ENCODE measurements at regions not wholly inside any gene's neighbourhood (a gene's known extent, or its start where the extent isn't known, plus 50 kb on each side); places are given as distances from the start of the nearest gene placed in this dataset.

GRCh38 chr7:49703881-49704280 is 69.6 kb upstream of the VWC2 start:
- TF ChIP-seq, protein P1, sequence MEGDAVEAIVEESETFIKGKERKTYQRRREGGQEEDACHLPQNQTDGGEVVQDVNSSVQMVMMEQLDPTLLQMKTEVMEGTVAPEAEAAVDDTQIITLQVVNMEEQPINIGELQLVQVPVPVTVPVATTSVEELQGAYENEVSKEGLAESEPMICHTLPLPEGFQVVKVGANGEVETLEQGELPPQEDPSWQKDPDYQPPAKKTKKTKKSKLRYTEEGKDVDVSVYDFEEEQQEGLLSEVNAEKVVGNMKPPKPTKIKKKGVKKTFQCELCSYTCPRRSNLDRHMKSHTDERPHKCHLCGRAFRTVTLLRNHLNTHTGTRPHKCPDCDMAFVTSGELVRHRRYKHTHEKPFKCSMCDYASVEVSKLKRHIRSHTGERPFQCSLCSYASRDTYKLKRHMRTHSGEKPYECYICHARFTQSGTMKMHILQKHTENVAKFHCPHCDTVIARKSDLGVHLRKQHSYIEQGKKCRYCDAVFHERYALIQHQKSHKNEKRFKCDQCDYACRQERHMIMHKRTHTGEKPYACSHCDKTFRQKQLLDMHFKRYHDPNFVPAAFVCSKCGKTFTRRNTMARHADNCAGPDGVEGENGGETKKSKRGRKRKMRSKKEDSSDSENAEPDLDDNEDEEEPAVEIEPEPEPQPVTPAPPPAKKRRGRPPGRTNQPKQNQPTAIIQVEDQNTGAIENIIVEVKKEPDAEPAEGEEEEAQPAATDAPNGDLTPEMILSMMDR (IDR thresholded peaks at IDR 0.05) = no peak
- TF ChIP-seq POLR2A (IDR thresholded peaks at IDR 0.05) = no peak

Data from heart left ventricle (tissue), 13 donors.